ENCODE measurements at regions not wholly inside any gene's neighbourhood (a gene's known extent, or its start where the extent isn't known, plus 50 kb on each side); places are given as distances from the start of the nearest gene placed in this dataset.

DNA sequence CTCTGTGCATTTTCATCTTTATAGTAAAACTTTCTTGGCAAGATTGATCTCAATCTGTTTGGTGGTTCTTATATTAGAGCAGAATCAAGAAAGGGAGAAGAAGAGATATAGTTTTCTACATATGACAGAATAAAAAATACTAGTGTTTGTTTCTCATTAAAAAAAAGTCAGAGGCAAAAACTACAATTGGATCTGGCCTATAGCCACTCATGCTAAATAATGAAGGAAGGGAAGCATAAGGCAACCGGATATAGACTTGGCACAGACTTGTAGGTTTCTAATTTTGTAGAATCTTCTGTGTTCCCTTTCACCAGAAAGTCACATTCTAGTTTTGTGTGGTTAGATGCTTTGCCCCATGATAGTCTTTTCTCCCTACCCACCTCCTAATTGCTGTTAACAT, 306.2 kb downstream of the PIK3R1 start:
- ChIA-PET CTCF (no interaction called here), POLR2A (no interaction called here)
- WGBS (ENCODE audit: low lambda C conversion rate) = 29% methylated on average over 1 of the region's 1 CpG
- H3K4me1 ChIP-seq (ENCODE audit: control insufficient read depth in 1 of 2, insufficient read depth in 2 of 2, low read depth in 1 of 2, low read length in 1 of 2) = no peaks in the 10 kb centered on the region
- H3K4me3 ChIP-seq (ENCODE audit: low read depth in 2 of 2, low read length in 1 of 2) = no peak overlapping the region
- no peak overlapping the region for H2AFZ ChIP-seq (ENCODE audit: low read depth)
- no peaks in the 10 kb centered on the region for H3K27me3 ChIP-seq (ENCODE audit: insufficient read depth)
- H3K9me2 ChIP-seq = no peaks in the 10 kb centered on the region
- no peaks in the 10 kb centered on the region for H4K20me1 ChIP-seq (ENCODE audit: insufficient read depth)
- no peaks in the 10 kb centered on the region for H3K79me2 ChIP-seq (ENCODE audit: insufficient read depth)
- H3K9ac ChIP-seq = no peak overlapping the region
- no peak overlapping the region for H3K27ac ChIP-seq (ENCODE audit: low read depth in 2 of 2, low read length in 1 of 2)
- no peaks in the 10 kb centered on the region for H3F3A ChIP-seq (replicated peaks; ENCODE audit: insufficient read depth)
- H3K36me3 ChIP-seq (replicated peaks in 1 of 2; ENCODE audit: control insufficient read depth in 1 of 2, insufficient read depth in 2 of 2, low read length in 1 of 2) = no peaks in the 10 kb centered on the region
- TF ChIP-seq, protein P1, sequence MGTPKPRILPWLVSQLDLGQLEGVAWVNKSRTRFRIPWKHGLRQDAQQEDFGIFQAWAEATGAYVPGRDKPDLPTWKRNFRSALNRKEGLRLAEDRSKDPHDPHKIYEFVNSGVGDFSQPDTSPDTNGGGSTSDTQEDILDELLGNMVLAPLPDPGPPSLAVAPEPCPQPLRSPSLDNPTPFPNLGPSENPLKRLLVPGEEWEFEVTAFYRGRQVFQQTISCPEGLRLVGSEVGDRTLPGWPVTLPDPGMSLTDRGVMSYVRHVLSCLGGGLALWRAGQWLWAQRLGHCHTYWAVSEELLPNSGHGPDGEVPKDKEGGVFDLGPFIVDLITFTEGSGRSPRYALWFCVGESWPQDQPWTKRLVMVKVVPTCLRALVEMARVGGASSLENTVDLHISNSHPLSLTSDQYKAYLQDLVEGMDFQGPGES (IDR thresholded peaks at IDR 0.05; ENCODE audit: low read depth, low read length) = no peak
- TF ChIP-seq EP300 (IDR thresholded peaks at IDR 0.05; ENCODE audit: borderline replicate concordance in 1 of 2, low read depth in 1 of 2, low read length in 1 of 2) (no peak), MEF2A (IDR thresholded peaks at IDR 0.05; ENCODE audit: borderline replicate concordance, low read depth) (no peak), GABPA (IDR thresholded peaks at IDR 0.05; ENCODE audit: low read depth) (no peak), RFX5 (IDR thresholded peaks at IDR 0.05; ENCODE audit: low read length) (no peak), MXI1 (IDR thresholded peaks at IDR 0.05; ENCODE audit: low read depth, low read length) (no peak), SIN3A (IDR thresholded peaks at IDR 0.05; ENCODE audit: borderline replicate concordance, low read depth, low read length) (no peak), YY1 (IDR thresholded peaks at IDR 0.05; ENCODE audit: low read depth) (no peak), RAD21 (IDR thresholded peaks at IDR 0.05; ENCODE audit: low read length) (no peak), TEAD4 (IDR thresholded peaks at IDR 0.05; ENCODE audit: borderline replicate concordance, insufficient read depth) (no peak), RCOR1 (IDR thresholded peaks at IDR 0.05; ENCODE audit: low read length) (no peak), ELF1 (IDR thresholded peaks at IDR 0.05) (no peak), JUND (IDR thresholded peaks at IDR 0.05) (no peak), RXRA (IDR thresholded peaks at IDR 0.05; ENCODE audit: borderline replicate concordance, low read depth) (no peak)
- TF ChIP-seq, protein P2, sequence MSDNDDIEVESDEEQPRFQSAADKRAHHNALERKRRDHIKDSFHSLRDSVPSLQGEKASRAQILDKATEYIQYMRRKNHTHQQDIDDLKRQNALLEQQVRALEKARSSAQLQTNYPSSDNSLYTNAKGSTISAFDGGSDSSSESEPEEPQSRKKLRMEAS (IDR thresholded peaks at IDR 0.05; ENCODE audit: low read depth) = no peak
- TF ChIP-seq, protein P3, sequence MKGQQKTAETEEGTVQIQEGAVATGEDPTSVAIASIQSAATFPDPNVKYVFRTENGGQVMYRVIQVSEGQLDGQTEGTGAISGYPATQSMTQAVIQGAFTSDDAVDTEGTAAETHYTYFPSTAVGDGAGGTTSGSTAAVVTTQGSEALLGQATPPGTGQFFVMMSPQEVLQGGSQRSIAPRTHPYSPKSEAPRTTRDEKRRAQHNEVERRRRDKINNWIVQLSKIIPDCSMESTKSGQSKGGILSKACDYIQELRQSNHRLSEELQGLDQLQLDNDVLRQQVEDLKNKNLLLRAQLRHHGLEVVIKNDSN (IDR thresholded peaks at IDR 0.05; ENCODE audit: borderline replicate concordance, low read depth) = no peak
- no peaks in the 10 kb centered on the region for H3K9me3 ChIP-seq
- H3K4me2 ChIP-seq = no peak overlapping the region
- no peak for DNase-seq

DNA sequence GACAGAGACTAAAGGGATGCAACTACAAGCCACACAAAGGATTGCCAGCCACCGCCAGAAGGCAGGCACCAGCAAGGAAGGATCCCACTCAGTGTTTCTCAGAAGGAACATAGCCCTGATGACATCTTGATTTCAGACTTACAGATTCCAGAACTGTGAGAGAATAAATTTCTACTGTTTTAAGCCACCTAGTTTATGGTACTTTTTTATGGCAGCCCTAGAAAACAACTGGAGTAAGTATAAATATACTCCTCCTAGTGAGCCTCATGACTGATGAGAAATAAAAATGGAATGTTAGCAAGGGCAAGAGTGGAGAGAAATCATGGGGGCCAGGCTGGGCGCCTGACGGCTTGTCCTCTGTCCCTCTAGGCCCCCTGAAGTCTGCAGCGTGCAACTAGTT, 307.3 kb downstream of the PIK3R1 start:
- Histone ChIP-seq H3K9ac (no peak overlapping the region), H3K27me3 (ENCODE audit: insufficient read depth) (no peaks in the 10 kb centered on the region), H3K4me2 (no peak overlapping the region), H3K4me3 (ENCODE audit: low read depth in 2 of 2, low read length in 1 of 2) (no peak overlapping the region), H3K9me2 (no peaks in the 10 kb centered on the region), H3K9me3 (no peaks in the 10 kb centered on the region), H3K4me1 (ENCODE audit: control insufficient read depth in 1 of 2, insufficient read depth in 2 of 2, low read depth in 1 of 2, low read length in 1 of 2) (no peaks in the 10 kb centered on the region), H3K36me3 (replicated peaks in 1 of 2; ENCODE audit: control insufficient read depth in 1 of 2, insufficient read depth in 2 of 2, low read length in 1 of 2) (no peaks in the 10 kb centered on the region), H2AFZ (ENCODE audit: low read depth) (no peak overlapping the region), H3K27ac (ENCODE audit: low read depth in 2 of 2, low read length in 1 of 2) (no peak overlapping the region), H4K20me1 (ENCODE audit: insufficient read depth) (no peaks in the 10 kb centered on the region), H3F3A (replicated peaks; ENCODE audit: insufficient read depth) (no peaks in the 10 kb centered on the region), H3K79me2 (ENCODE audit: insufficient read depth) (no peaks in the 10 kb centered on the region)
- ChIA-PET POLR2A (no interaction called here), CTCF (interaction anchor here (1.6 kb wide), 1 partner anchor 11 kb away, joined by 4 read pairs; no protein-coding TSS in a partner anchor)
- TF ChIP-seq, protein P2 (IDR thresholded peaks at IDR 0.05; ENCODE audit: low read depth) = no peak
- no peak for TF ChIP-seq NFIC (IDR thresholded peaks at IDR 0.05; ENCODE audit: borderline replicate concordance)
- DNase-seq = no peak
- 84% methylated on average over 4 of the region's 4 CpGs for WGBS (ENCODE audit: low lambda C conversion rate)
